ENCODE measurements at regions not wholly inside any gene's neighbourhood (a gene's known extent, or its start where the extent isn't known, plus 50 kb on each side); places are given as distances from the start of the nearest gene placed in this dataset.

- TF ChIP-seq GABPA (IDR thresholded peaks at IDR 0.05; ENCODE audit: low read depth) (no peak), CTCF (IDR thresholded peaks at IDR 0.05; ENCODE audit: insufficient read depth, low read length) (no peak)
Measured at GRCh38 chr5:12707560-12707959, 803.3 kb upstream of the CTNND2 start.
